HG03432 (cell line): ENCODE measurements at regions not wholly inside any gene's neighbourhood (a gene's known extent, or its start where the extent isn't known, plus 50 kb on each side); places are given as distances from the start of the nearest gene placed in this dataset.
A peak's percentile ranks its signal among the peaks of the same experiment; 100 is the strongest.

ENCODE experiments used
- ATAC-seq: cut with Tn5 transposase; IDR thresholded peaks from one replicate; pipeline ENCODE4 v1.9.1; 2021; ENCODE audit warnings: mild to moderate bottlenecking, moderate library complexity; ENCODE audit not compliant: unreplicated experiment

- no peak for ATAC-seq
These were observed 407.8 kb downstream of the ATP23 start for GRCh38 chr12:58349161-58349560.

- ATAC-seq, result no peak
These were observed 415.4 kb downstream of the ATP23 start for GRCh38 chr12:58356794-58357193.

GRCh38 chr12:58357511-58357910, 416.1 kb downstream of the ATP23 start:
- ATAC-seq, result no peak

GRCh38 chr12:58358369-58358768, 417.0 kb downstream of the ATP23 start:
- ATAC-seq, result no peak

GRCh38 chr12:58359084-58359483, 417.7 kb downstream of the ATP23 start:
- no peak for ATAC-seq

- no peak for ATAC-seq
These were observed 419.7 kb downstream of the ATP23 start for GRCh38 chr12:58361056-58361455.

GRCh38 chr12:58363971-58364370, 422.6 kb downstream of the ATP23 start:
- ATAC-seq, result no peak

GRCh38 chr12:58364389-58365086, 423.2 kb downstream of the ATP23 start:
- ATAC-seq, result no peak

GRCh38 chr12:58365087-58365390, 423.7 kb downstream of the ATP23 start:
- ATAC-seq, result no peak

- no peak for ATAC-seq
These were observed 425.7 kb downstream of the ATP23 start for GRCh38 chr12:58367041-58367440.

- ATAC-seq, result no peak
These were observed 426.6 kb downstream of the ATP23 start for GRCh38 chr12:58368001-58368400.

- no peak for ATAC-seq
These were observed 428.2 kb downstream of the ATP23 start for GRCh38 chr12:58369576-58369975.

- ATAC-seq, result peak; percentile 99
These were observed 430.9 kb downstream of the ATP23 start for GRCh38 chr12:58372298-58372697.

GRCh38 chr12:58378028-58378427, 436.7 kb downstream of the ATP23 start:
- ATAC-seq, result no peak

GRCh38 chr12:58381546-58381945, 440.2 kb downstream of the ATP23 start:
- ATAC-seq, result no peak

GRCh38 chr12:58384196-58384595, 442.8 kb downstream of the ATP23 start:
- no peak for ATAC-seq

- no peak for ATAC-seq
These were observed 444.8 kb downstream of the ATP23 start for GRCh38 chr12:58386136-58386535.

GRCh38 chr12:58387199-58387598, 445.8 kb downstream of the ATP23 start:
- no peak for ATAC-seq

GRCh38 chr12:58388261-58388660, 446.9 kb downstream of the ATP23 start:
- ATAC-seq, result no peak

GRCh38 chr12:58393152-58393551, 451.8 kb downstream of the ATP23 start:
- ATAC-seq, result peak; percentile 76

- ATAC-seq, result no peak
These were observed 453.7 kb downstream of the ATP23 start for GRCh38 chr12:58395056-58395455.

- ATAC-seq, result no peak
These were observed 454.1 kb downstream of the ATP23 start for GRCh38 chr12:58395470-58395869.

GRCh38 chr12:58396239-58396638, 454.9 kb downstream of the ATP23 start:
- no peak for ATAC-seq
